PC-9 (cell line): ENCODE measurements at regions not wholly inside any gene's neighbourhood (a gene's known extent, or its start where the extent isn't known, plus 50 kb on each side); places are given as distances from the start of the nearest gene placed in this dataset.
"Not testable (repeated sequence)": the region's sequence is repeated elsewhere in the genome, so short reads cannot be mapped to it uniquely, and the experiment has no call there.

Source experiments
- BruUV-seq: library from RNA; stranded (reverse); fragments of 400-500 nt; replicated peaks from 2 replicates; lab custom pipeline; 2021; lab: Mats Ljungman, UMichigan
- CTCF ChIA-PET: fragments of 300-600 bp; sonication (Branson Sonifier 250); formaldehyde crosslinking; loops from one replicate; lab custom pipeline; 2022; ENCODE audit warnings: antibody characterized with exemption; lab: Charles Lee
- POLR2A ChIA-PET: fragments of 300-600 bp; sonication (Branson Sonifier 250); formaldehyde crosslinking; loops from one replicate; lab custom pipeline; 2022; ENCODE audit warnings: antibody characterized with exemption; ENCODE audit not compliant: unreplicated experiment; lab: Charles Lee
- DNase-seq, 2 experiments: peaks; one replicate each; pipeline versions ENCODE4 v3.0.0 to v3.0.0-alpha.2; 2015 to 2022; ENCODE audit warnings: mixed read lengths in 1 of 2
- H2AFZ ChIP-seq: fragments of 200-600 bp; sonication (generic); 2 replicates; pipeline ENCODE4 v1.8.1; 2017; ENCODE audit warnings: antibody characterized with exemption
- H3F3A ChIP-seq: fragments of 200-600 bp; sonication (generic); 2 replicates; pipeline ENCODE4 v1.8.1; 2017; ENCODE audit warnings: antibody characterized with exemption, mild to moderate bottlenecking, low read depth; ENCODE audit not compliant: insufficient read depth
- H3K27ac ChIP-seq: fragments of 200-600 bp; sonication (generic); 2 replicates; pipeline ENCODE4 v1.6.1; 2016; ENCODE audit warnings: mixed run types
- H3K27me3 ChIP-seq: fragments of 200-600 bp; sonication (generic); 2 replicates; pipeline ENCODE4 v1.6.1; 2016; ENCODE audit warnings: low read depth, mixed run types; ENCODE audit not compliant: insufficient read depth
- H3K36me3 ChIP-seq: fragments of 200-600 bp; sonication (generic); 2 replicates; pipeline ENCODE4 v1.6.1; 2016; ENCODE audit warnings: low read depth, mixed run types
- H3K4me1 ChIP-seq: fragments of 200-600 bp; sonication (generic); replicated peaks from 2 replicates; pipeline ENCODE4 v1.6.1; 2016; ENCODE audit warnings: mixed run types; ENCODE audit not compliant: insufficient read depth
- H3K4me2 ChIP-seq: fragments of 200-600 bp; sonication (generic); 2 replicates; pipeline ENCODE4 v1.6.1; 2017; ENCODE audit warnings: mixed run types
- H3K4me3 ChIP-seq: fragments of 200-600 bp; sonication (generic); 2 replicates; pipeline ENCODE4 v1.6.1; 2016; ENCODE audit warnings: mixed run types
- H3K79me2 ChIP-seq: fragments of 200-600 bp; sonication (generic); 2 replicates; pipeline ENCODE4 v1.6.1; 2017; ENCODE audit warnings: low read depth, mixed run types
- H3K9me2 ChIP-seq: fragments of 200-600 bp; sonication (generic); 2 replicates; pipeline ENCODE4 v1.8.1; 2017; ENCODE audit warnings: mild to moderate bottlenecking; ENCODE audit not compliant: insufficient read depth
- H3K9me3 ChIP-seq: fragments of 200-600 bp; sonication (generic); 2 replicates; pipeline ENCODE4 v1.8.1; 2016; ENCODE audit warnings: low read depth; ENCODE audit not compliant: insufficient read depth
- H4K20me1 ChIP-seq: fragments of 200-600 bp; sonication (generic); 2 replicates; pipeline ENCODE4 v1.8.1; 2017; ENCODE audit not compliant: insufficient read depth
- CTCF ChIP-seq: fragments of 200-600 bp; sonication (generic); conservative IDR thresholded peaks from 2 replicates; pipeline ENCODE4 v1.6.1; 2017; ENCODE audit warnings: mixed run types, antibody characterized with exemption, mild to moderate bottlenecking, moderate library complexity
- EZH2 ChIP-seq: fragments of 200-600 bp; sonication (generic); IDR thresholded peaks from 2 replicates; pipeline ENCODE4 v1.8.0; 2017; ENCODE audit warnings: antibody characterized with exemption, low read depth
- intact Hi-C: fragments of 100-400 bp; cut with micrococcal nuclease; formaldehyde crosslinking; loops from one replicate; pipeline ENCODE4 v1.10.0; 2022; ENCODE audit not compliant: unreplicated experiment

GRCh38 chr1:214764502-214764901 lies 161.5 kb downstream of the CENPF start:
- no peaks in the 10 kb centered on the region for H3F3A ChIP-seq
- BruUV-seq = no TSS peak
- no peaks in the 10 kb centered on the region for H3K4me1 ChIP-seq
- H3K9me2 ChIP-seq = 0 out of 2 replicates have a peak, but pooled peaks cover 5% of the 10 kb centered on the region
- H3K4me3 ChIP-seq = no peak overlapping the region
- POLR2A ChIA-PET = no interaction called here
- no peaks in the 10 kb centered on the region for H3K27me3 ChIP-seq
- no peaks in the 10 kb centered on the region for H3K36me3 ChIP-seq
- no peak overlapping the region for H3K4me2 ChIP-seq
- DNase-seq = no peak
- H3K9me3 ChIP-seq = peaks cover 4% of the 10 kb centered on the region; the same call in 1 of the 2 replicates
- intact Hi-C loops = no loop called here
- no peak overlapping the region for H3K27ac ChIP-seq
- H2AFZ ChIP-seq = no peak overlapping the region
- no peak for TF ChIP-seq CTCF
- no peak for TF ChIP-seq EZH2
- CTCF ChIA-PET = no interaction called here
- no peaks in the 10 kb centered on the region for H3K79me2 ChIP-seq
- no peaks in the 10 kb centered on the region for H4K20me1 ChIP-seq

- Histone ChIP-seq H3K36me3 (no peaks in the 10 kb centered on the region), H2AFZ (no peak overlapping the region), H3K9me2 (no peaks in the 10 kb centered on the region), H3K79me2 (no peaks in the 10 kb centered on the region), H4K20me1 (no peaks in the 10 kb centered on the region), H3K4me3 (no peak overlapping the region), H3F3A (no peaks in the 10 kb centered on the region), H3K4me2 (no peak overlapping the region), H3K27me3 (no peaks in the 10 kb centered on the region), H3K4me1 (no peaks in the 10 kb centered on the region), H3K9me3 (no peaks in the 10 kb centered on the region; the same call in 1 of the 2 replicates), H3K27ac (no peak overlapping the region)
- no peak for DNase-seq
- ChIA-PET POLR2A (no interaction called here), CTCF (no interaction called here)
- no TSS peak for BruUV-seq
- TF ChIP-seq EZH2 = no peak
- no peak for TF ChIP-seq CTCF
- intact Hi-C loops = no loop called here
Observed at GRCh38 chr1:214767221-214767620, 164.2 kb downstream of the CENPF start.

GRCh38 chr1:214769666-214770065 lies 166.7 kb downstream of the CENPF start:
- intact Hi-C loops, POLR2A ChIA-PET: not testable (repeated sequence)

GRCh38 chr1:214777364-214777763 lies 174.4 kb downstream of the CENPF start:
- TF ChIP-seq EZH2 (no peak), CTCF (no peak)
- Histone ChIP-seq H3K27ac (no peak overlapping the region), H3K9me3 (no peaks in the 10 kb centered on the region), H4K20me1 (no peaks in the 10 kb centered on the region), H3K4me2 (no peak overlapping the region), H3K79me2 (no peaks in the 10 kb centered on the region), H3K27me3 (no peaks in the 10 kb centered on the region), H3K4me1 (no peaks in the 10 kb centered on the region), H3K9me2 (no peaks in the 10 kb centered on the region), H2AFZ (no peak overlapping the region), H3F3A (no peaks in the 10 kb centered on the region), H3K4me3 (no peak overlapping the region), H3K36me3 (no peaks in the 10 kb centered on the region)
- no TSS peak for BruUV-seq
- ChIA-PET CTCF (interaction anchor here (0.6 kb wide), 1 partner anchor 22 kb away, joined by 5 read pairs; no protein-coding TSS in a partner anchor), POLR2A (no interaction called here)
- DNase-seq = no peak
- intact Hi-C loops = no loop called here

More at GRCh38 chr1:214769666-214770065, 166.7 kb downstream of the CENPF start:
- H3F3A ChIP-seq, H3K9me2 ChIP-seq, H3K4me1 ChIP-seq, H3K27ac ChIP-seq, DNase-seq, CTCF ChIA-PET, BruUV-seq, H3K4me3 ChIP-seq, H3K4me2 ChIP-seq, H3K27me3 ChIP-seq, H3K36me3 ChIP-seq, H4K20me1 ChIP-seq, H3K79me2 ChIP-seq, H2AFZ ChIP-seq, H3K9me3 ChIP-seq: not testable (repeated sequence)
